ENCODE measurements at regions not wholly inside any gene's neighbourhood (a gene's known extent, or its start where the extent isn't known, plus 50 kb on each side); places are given as distances from the start of the nearest gene placed in this dataset.
A peak's percentile ranks its signal among the peaks of the same experiment; 100 is the strongest.

DNA sequence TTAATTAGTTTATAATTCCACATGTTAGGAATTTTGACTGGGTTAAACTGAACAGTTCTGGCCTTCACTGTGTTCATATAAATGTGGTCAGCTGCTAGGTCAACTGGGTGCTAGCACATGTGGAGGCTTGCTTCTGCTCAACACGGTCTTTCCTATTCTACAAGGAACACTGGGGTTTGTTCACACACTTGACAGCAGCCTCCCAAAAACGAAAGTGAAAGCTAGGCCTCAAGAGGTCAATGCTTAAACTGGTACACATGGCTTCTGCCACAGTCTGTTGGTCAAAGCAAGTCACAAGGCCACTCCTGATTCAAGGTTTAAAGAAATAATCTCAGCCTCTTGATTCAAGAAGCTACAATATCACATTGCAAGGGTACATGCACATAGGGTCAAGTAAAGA lies 126.5 kb downstream of the QDPR start:
- Histone ChIP-seq H3K36me3 (no peaks in the 10 kb centered on the region), H3K27ac (no peak overlapping the region), H3K27me3 (no peaks in the 10 kb centered on the region), H3K4me1 (peaks cover 0 to 6% (median 0%) of the 10 kb centered on the region in 9 donors), H3K4me3 (no peak overlapping the region), H3K9me3 (peaks cover 0 to 4% (median 0%) of the 10 kb centered on the region in 11 donors)
- DNase-seq = peak in 1 of 2 donors; percentile 6
- intact Hi-C loops (cut with DNase I) = no loop called here
- peak in 6 of 8 donors; percentile 47 to 72 (median 64) for ATAC-seq
- 20 to 45% methylated on average over 2 of the region's 2 CpGs for WGBS, 2 donors
- no peak for TF ChIP-seq CTCF (IDR thresholded peaks at IDR 0.05)

GRCh38 chr4:17380347-17380746 lies 131.5 kb downstream of the QDPR start:
- intact Hi-C loops (cut with DNase I) = no loop called here
- ATAC-seq (no peak), DNase-seq (no peak)
- Histone ChIP-seq H3K4me1 (peaks cover 0 to 11% (median 0%) of the 10 kb centered on the region in 9 donors), H3K36me3 (no peaks in the 10 kb centered on the region), H3K27me3 (no peaks in the 10 kb centered on the region), H3K4me3 (no peak overlapping the region), H3K9me3 (peaks cover 0 to 4% (median 0%) of the 10 kb centered on the region in 11 donors), H3K27ac (no peak overlapping the region)
- TF ChIP-seq CTCF (IDR thresholded peaks at IDR 0.05) = no peak
- WGBS, 2 donors = 79 to 85% methylated on average over 2 of the region's 2 CpGs

GRCh38 chr4:17376205-17376604 lies 135.7 kb downstream of the QDPR start:
- DNase-seq = no peak
- Histone ChIP-seq H3K4me1 (peaks cover 0 to 9% (median 0%) of the 10 kb centered on the region in 9 donors), H3K36me3 (no peaks in the 10 kb centered on the region), H3K4me3 (no peak overlapping the region), H3K27me3 (no peaks in the 10 kb centered on the region), H3K27ac (no peak overlapping the region), H3K9me3 (no peaks in the 10 kb centered on the region)
- intact Hi-C loops (cut with DNase I) = no loop called here
- peak in 1 of 8 donors; percentile 38 for ATAC-seq
- no peak for TF ChIP-seq CTCF (IDR thresholded peaks at IDR 0.05)
- WGBS, 2 donors = 48 to 56% methylated on average over 2 of the region's 2 CpGs

DNA sequence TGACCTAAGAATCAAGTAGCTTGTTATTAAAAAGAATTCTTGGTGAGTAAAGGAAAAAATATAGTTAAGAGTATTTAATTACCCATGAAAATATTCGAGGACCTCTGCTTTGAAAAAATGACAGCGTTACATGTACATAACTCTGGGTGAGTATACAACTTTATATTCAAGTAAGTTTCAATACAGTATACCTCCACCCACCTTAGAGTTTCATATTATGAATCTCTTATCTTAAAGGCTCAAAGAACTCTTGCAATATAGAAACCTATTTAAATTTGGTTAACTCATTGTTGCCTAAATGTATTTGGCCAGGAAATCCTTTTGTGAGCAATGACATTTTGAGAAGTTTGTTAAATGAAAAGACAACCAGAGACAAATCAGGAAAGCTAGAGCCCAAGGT lies 138.2 kb downstream of the QDPR start:
- Histone ChIP-seq H3K9me3 (no peaks in the 10 kb centered on the region), H3K27me3 (no peaks in the 10 kb centered on the region), H3K4me3 (no peak overlapping the region), H3K4me1 (peaks cover 0 to 9% (median 0%) of the 10 kb centered on the region in 9 donors), H3K27ac (no peak overlapping the region), H3K36me3 (no peaks in the 10 kb centered on the region)
- intact Hi-C loops (cut with DNase I) = no loop called here
- 86 to 93% methylated on average over 2 of the region's 2 CpGs for WGBS, 2 donors
- ATAC-seq = no peak
- no peak for DNase-seq
- TF ChIP-seq CTCF (IDR thresholded peaks at IDR 0.05) = no peak

Measured in heart right ventricle (tissue), 16 donors.